Progenitor cell of endocrine pancreas (in vitro differentiated cells): ENCODE measurements at regions not wholly inside any gene's neighbourhood (a gene's known extent, or its start where the extent isn't known, plus 50 kb on each side); places are given as distances from the start of the nearest gene placed in this dataset.
A peak's percentile ranks its signal among the peaks of the same experiment; 100 is the strongest.
"Not testable (repeated sequence)": the region's sequence is repeated elsewhere in the genome, so short reads cannot be mapped to it uniquely, and the experiment has no call there.

ENCODE experiments used
- DNase-seq: peaks from one replicate; pipeline ENCODE4 v3.0.0; 2021; ENCODE audit warnings: low spot score; ENCODE audit not compliant: unreplicated experiment
- H3K27ac Mint-ChIP-seq: 2 replicates; pipeline ENCODE4 v1.8.0; 2021; ENCODE audit warnings: mild to moderate bottlenecking, moderate library complexity, mixed read lengths
- H3K27me3 Mint-ChIP-seq: 2 replicates; pipeline ENCODE4 v1.8.0; 2021; ENCODE audit warnings: mixed read lengths
- H3K36me3 Mint-ChIP-seq: 2 replicates; pipeline ENCODE4 v1.8.0; 2022; ENCODE audit warnings: mixed read lengths; ENCODE audit not compliant: insufficient read depth
- H3K4me1 Mint-ChIP-seq: 2 replicates; pipeline ENCODE4 v1.8.0; 2021; ENCODE audit warnings: low read depth, mixed read lengths
- H3K4me3 Mint-ChIP-seq: 2 replicates; pipeline ENCODE4 v1.8.0; 2021; ENCODE audit warnings: low read depth, mild to moderate bottlenecking, moderate library complexity, mixed read lengths
- H3K9me3 Mint-ChIP-seq: 2 replicates; pipeline ENCODE4 v1.8.0; 2021; ENCODE audit warnings: low read depth, mixed read lengths
- TF ChIP-seq, protein P1 (sequence below): fragments of 200-600 bp; sonication (generic); IDR thresholded peaks from one replicate; pipeline ENCODE4 v1.5.0; 2021; ENCODE audit warnings: antibody characterized with exemption, mild to moderate bottlenecking; ENCODE audit not compliant: unreplicated experiment

DNA sequence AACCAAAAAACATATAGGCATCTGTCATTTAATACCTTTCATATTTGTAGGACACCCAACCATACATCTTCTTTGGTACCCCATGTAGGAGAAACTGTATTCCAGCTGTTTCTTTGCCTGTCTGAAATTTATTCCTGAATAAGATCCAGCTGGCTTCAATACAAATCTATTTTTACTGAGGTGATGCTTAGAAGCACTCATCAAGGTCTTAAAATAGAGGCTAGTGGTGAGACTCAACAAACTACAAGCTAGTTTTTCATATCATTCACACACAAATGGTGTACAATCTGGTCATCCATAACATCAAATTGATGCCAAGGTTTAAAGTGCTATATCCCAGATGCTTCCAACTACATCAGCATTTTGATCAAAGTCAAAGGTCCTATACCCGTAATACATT is 1071.3 kb upstream of the MIR17HG start:
- H3K27ac Mint-ChIP-seq = no peak overlapping the region

DNA sequence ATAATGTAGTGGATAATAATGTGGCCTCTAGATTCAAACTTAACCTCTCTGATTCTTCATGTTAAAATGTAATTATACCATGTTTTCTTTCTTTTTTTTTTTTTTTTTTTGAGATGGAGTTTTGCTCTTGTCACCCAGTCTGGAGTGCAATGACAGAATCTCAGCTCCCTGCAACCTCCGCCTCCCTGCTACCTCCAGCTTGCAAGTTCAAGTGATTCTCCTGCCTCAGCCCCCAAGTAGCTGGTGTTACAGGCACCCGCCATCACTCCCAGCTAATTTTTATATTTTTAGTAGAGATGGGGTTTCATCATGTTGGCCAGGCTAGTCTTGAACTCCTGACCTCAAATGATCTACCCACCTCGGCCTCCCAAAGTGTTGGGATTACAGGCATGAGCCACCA is 1069.3 kb upstream of the MIR17HG start:
- H3K9me3 Mint-ChIP-seq, H3K27ac Mint-ChIP-seq: not testable (repeated sequence)

More for the DNA sequence above, 1071.3 kb upstream of the MIR17HG start:
- H3K27me3 Mint-ChIP-seq = no peaks in the 10 kb centered on the region
- peaks cover 9% of the 10 kb centered on the region for H3K9me3 Mint-ChIP-seq
- H3K36me3 Mint-ChIP-seq = no peaks in the 10 kb centered on the region
- no peak overlapping the region for H3K4me3 Mint-ChIP-seq
- no peak for DNase-seq
- TF ChIP-seq, protein P1, sequence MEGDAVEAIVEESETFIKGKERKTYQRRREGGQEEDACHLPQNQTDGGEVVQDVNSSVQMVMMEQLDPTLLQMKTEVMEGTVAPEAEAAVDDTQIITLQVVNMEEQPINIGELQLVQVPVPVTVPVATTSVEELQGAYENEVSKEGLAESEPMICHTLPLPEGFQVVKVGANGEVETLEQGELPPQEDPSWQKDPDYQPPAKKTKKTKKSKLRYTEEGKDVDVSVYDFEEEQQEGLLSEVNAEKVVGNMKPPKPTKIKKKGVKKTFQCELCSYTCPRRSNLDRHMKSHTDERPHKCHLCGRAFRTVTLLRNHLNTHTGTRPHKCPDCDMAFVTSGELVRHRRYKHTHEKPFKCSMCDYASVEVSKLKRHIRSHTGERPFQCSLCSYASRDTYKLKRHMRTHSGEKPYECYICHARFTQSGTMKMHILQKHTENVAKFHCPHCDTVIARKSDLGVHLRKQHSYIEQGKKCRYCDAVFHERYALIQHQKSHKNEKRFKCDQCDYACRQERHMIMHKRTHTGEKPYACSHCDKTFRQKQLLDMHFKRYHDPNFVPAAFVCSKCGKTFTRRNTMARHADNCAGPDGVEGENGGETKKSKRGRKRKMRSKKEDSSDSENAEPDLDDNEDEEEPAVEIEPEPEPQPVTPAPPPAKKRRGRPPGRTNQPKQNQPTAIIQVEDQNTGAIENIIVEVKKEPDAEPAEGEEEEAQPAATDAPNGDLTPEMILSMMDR = no peak
- H3K4me1 Mint-ChIP-seq = no peaks in the 10 kb centered on the region

DNA sequence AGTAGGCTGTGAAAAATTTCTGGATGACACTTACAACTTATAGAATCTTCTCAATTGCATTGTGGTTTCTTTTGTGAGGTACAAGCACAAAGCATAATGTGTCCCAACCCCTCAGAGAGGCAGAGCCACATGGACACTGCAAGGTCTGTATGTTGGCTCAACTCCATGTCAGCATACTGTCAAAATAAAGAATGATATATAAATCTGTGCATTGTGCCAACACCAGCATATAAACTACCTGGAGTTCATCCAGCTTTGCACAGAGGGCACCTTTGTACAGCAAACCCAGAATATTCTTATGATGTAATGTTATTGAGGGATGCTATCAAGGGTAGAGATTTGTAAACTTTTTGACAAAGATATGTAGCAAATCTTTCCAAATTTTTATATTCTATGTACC is 1065.8 kb upstream of the MIR17HG start:
- Mint-ChIP-seq H3K27ac (peak overlapping the region; percentile 17), H3K27me3 (no peaks in the 10 kb centered on the region), H3K4me1 (no peaks in the 10 kb centered on the region), H3K9me3 (no peaks in the 10 kb centered on the region), H3K4me3 (no peak overlapping the region), H3K36me3 (no peaks in the 10 kb centered on the region)
- TF ChIP-seq, protein P1 = no peak
- DNase-seq = no peak

More for the DNA sequence above, 1069.3 kb upstream of the MIR17HG start:
- H3K36me3 Mint-ChIP-seq, H3K4me3 Mint-ChIP-seq, DNase-seq, H3K4me1 Mint-ChIP-seq, H3K27me3 Mint-ChIP-seq: not testable (repeated sequence)

DNA sequence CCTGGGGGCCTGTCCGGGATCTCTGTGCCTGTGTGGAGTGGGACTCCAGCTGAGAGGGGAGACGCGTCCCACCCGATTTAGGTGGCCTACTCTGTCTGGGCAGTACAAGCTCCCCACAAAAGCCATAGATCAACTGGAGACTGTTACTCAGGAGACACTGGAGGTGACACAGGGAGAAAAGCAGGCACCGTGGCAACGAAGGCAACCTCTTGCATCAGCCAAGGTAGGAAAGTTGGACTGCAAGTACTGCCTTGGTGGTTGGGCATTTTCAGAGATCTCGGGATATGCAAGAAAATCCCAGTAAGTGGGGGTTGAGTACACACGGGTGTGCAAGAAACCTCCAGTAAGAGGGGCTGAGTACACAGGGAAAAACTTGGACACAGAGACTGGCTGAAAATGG is 1060.0 kb upstream of the MIR17HG start:
- Mint-ChIP-seq H3K27me3 (no peaks in the 10 kb centered on the region), H3K4me3 (no peak overlapping the region), H3K4me1 (no peaks in the 10 kb centered on the region), H3K9me3 (peaks cover 15% of the 10 kb centered on the region), H3K36me3 (no peaks in the 10 kb centered on the region), H3K27ac (no peak overlapping the region)
- TF ChIP-seq, protein P1 = no peak
- no peak for DNase-seq

DNA sequence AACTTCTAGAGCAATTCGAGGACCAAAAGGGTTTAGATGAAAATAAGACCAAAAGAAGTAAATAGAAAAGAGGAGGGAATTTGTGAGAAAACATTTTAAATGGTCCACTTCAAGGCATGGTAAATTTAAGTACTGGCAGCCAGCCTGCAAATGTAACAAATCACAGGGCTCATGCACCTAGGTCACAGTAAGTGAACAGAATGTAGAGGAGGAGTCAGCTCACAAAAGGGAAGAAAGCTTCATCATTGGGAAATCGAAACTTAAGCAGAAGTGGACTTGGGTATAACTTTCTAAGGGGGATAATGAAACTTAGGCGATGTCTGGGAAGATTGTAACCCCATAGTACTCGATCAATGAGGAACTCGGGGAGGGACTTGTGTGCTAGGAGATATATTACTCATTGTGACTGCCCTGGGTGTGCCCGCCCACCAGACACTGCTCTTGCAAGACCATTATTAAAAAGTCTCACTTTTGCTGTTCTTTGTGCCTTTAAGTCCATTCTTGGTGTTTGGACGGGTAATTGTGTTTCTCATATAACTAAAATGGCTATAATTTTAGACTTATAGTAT is 1053.6 kb upstream of the MIR17HG start:
- H3K4me1 Mint-ChIP-seq = no peaks in the 10 kb centered on the region
- H3K4me3 Mint-ChIP-seq = no peak overlapping the region
- peaks cover 8% of the 10 kb centered on the region for H3K9me3 Mint-ChIP-seq
- H3K27me3 Mint-ChIP-seq = no peaks in the 10 kb centered on the region
- H3K27ac Mint-ChIP-seq = no peak overlapping the region
- TF ChIP-seq, protein P1 = no peak
- DNase-seq = no peak
- no peaks in the 10 kb centered on the region for H3K36me3 Mint-ChIP-seq

DNA sequence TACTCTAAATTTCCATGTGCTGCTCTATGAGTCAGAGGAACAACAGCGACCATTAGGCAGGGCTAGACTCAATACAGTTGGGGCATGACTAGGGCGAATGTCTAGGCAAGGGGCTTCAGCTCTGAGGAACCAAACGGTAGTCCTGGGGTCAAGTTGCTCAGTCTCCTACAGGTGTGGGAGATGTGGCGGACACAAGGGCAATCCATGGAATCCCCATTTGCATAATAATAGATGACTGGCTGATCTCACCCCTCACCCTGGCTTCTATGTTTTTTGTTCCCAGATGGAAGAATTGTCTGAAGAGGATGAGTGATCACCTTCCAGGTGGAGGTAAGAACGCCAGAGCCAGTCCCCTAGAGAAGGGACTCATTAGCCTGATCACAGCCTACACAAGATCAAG is 1048.2 kb upstream of the MIR17HG start:
- TF ChIP-seq, protein P1 = no peak
- no peak for DNase-seq
- H3K27ac Mint-ChIP-seq = no peak overlapping the region
- no peak overlapping the region for H3K4me3 Mint-ChIP-seq
- no peaks in the 10 kb centered on the region for H3K9me3 Mint-ChIP-seq
- no peaks in the 10 kb centered on the region for H3K36me3 Mint-ChIP-seq
- H3K27me3 Mint-ChIP-seq = no peaks in the 10 kb centered on the region
- H3K4me1 Mint-ChIP-seq = no peaks in the 10 kb centered on the region
